GM18507 (cell line): ENCODE measurements at regions not wholly inside any gene's neighbourhood (a gene's known extent, or its start where the extent isn't known, plus 50 kb on each side); places are given as distances from the start of the nearest gene placed in this dataset.

ENCODE experiments used
- DNase-seq: peaks from one replicate; pipeline ENCODE4 v3.0.0; 2011; ENCODE audit warnings: low read depth; ENCODE audit not compliant: insufficient read length; ENCODE audit errors: extremely low spot score
- FAIRE-seq: peaks from 2 replicates; lab custom pipeline; 2011; peaks lifted over from hg19 to GRCh38; lab: Jason Lieb, UNC

DNA sequence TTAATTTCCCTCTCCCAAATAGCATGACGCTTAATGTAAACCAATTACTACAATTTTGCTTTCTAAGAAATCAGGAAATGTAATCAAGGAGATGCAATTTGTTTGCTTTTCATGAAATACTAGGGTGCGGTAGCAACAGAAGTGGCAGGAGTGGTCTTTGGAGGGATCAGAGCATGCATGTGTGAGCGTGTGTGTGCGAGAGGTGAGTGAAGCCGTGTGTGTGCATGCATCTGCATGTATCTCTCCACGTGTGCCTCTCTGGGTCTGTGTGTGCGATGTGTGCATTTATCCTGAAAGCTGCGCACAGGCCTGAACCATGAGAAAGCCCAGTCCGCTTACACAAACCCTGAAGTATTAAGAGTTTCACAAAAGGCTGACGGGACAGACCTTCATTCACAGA is 249.8 kb upstream of the C1orf174 start:
- DNase-seq, result no peak
- FAIRE-seq, result no peak

DNA sequence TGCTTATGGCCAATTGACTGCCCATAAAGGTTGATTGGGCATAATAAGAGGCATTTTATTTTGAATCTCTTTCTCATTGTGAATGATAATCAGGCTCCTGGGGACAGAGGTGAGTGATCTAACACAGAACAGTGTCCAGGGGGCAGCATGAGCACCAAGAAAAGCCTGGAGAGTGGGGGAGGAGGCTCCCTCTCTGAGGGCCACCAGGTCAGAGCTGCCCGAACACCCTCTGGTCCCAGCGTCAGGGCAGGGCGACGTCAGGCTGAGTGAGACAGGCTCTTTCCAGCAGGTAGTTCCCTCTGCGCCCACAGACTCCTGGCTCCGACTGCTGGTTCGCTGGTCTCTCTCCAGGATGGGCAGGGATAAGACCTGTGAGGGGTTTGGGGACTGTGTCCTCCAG is 250.2 kb upstream of the C1orf174 start:
- FAIRE-seq (no peak), DNase-seq (no peak)

DNA sequence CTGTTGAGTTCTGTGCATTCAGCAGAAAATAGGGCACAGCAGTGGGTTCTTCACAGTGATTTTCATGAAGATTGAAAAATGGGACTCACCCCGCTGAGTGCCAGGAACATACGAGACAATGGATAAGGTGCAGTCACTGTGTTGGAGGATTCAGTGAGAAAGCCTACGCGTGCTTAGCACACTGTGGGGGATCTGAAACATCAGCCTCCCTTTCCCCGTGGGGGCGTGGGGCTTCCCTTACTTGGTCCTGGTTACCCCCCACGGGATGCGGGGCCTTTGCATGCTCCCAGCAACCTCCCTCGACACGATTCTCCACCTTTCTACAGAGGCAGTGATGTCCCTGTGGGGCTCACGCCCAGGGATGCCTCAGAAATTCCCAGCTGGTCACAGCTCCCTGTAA is 252.2 kb upstream of the C1orf174 start:
- no peak for FAIRE-seq
- DNase-seq, result no peak

DNA sequence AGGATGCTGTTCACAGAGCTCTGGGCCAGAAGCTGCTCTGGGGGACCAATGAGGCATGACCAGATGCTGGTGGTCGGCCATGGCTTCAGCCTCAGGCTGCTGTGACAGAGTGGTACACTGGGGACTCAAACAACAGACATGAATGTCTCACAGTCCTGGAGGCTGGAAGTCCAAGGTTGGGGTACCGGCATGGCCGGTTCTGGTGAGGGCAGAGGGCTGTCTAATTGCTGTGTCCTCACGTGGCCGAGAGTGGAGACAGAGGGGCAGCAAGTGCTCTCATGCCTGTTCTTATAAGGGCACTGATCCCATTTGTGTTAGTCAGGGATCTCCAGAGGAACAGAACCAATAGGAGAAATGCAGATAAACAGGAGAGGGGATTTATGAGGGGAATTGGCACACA is 253.5 kb upstream of the C1orf174 start:
- FAIRE-seq, result no peak

DNA sequence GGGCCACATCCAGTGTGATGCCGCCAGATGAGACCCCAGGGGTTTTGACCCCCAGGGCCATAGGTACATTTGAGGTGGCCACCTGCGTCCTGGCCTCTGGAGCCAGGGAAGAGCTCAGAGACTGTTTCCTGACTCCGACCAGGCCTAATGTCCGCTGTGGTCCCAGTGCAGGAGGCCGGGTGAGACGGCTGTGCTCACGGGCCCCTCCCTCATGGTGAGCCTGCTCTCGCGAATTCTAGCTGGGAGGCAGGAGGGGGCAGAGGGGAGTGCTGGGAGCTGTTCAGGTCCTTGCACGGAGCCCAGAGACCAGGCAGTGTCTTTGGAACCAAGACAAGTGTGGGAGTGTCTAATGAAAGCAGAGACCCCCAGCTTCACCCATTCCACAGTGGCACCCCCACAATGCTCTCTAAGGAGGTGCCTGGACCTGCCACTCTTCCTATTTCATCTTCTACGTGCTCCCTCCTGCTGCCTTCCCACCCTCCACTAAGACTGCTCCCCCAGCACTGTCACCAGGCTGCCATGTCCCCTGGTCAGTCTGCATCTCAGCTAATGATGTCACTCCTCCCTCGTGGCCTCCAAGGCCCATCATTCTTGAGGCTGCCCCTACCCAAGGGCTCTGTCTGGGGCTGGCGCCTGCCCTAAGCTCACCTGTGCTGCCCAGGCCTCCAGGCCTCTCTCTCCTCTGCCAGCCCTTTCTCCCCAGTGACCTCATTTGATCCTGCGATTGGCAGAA is 256.3 kb upstream of the C1orf174 start:
- DNase-seq (no peak), FAIRE-seq (no peak)

More for the DNA sequence above, 253.5 kb upstream of the C1orf174 start:
- DNase-seq, result no peak

DNA sequence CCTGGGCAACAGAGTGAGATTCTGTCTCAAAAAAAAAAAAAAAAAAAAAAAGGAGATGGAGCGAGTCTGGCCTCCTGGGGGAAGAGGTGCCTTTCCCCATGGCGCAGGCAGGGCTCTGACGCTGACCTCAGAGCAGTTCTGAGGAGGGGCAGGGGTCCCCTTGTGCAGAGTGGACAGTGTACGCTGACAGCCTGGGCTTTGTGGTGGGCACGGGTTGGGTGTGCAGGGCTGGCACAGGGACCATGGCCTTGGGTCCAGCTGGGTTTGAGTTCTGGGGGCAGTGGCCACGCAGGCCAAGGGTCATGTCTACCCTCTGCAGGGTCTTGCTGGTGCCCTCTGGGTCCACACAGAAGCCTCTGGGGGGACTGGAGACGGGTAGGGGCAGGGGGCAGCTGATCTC is 260.1 kb upstream of the C1orf174 start:
- FAIRE-seq (no peak), DNase-seq (no peak)

DNA sequence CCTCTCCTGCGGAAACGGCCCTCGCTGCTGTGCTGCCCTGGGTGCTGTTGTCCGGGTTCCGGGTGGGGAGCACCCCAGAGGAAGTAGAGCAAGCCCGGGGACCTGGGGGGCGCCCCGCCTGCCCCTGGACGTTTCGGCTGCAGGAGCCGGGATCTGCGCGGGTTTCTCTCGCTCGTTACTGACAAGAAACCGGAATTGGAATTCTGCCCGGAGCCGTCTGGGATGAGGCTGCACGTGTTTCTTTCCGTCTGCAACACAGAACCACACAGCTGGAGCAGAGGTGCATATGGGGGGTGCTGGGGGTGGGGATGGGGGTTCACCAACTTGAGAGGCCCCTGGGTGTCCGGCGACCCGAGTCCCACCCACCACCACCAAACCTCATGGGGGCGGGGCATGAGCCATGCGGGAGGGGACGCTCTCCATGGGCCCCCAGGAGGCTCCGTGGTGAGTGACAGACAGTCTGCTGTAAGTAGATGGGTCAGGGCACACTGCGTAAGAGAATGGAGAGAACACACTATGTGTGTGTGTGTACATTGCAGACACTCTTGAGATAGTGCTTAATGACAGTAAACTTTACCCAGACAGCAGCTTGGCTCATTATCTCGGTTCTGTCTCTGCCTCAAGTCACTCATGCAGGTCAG is 261.4 kb upstream of the C1orf174 start:
- no peak for FAIRE-seq
- DNase-seq, result no peak

DNA sequence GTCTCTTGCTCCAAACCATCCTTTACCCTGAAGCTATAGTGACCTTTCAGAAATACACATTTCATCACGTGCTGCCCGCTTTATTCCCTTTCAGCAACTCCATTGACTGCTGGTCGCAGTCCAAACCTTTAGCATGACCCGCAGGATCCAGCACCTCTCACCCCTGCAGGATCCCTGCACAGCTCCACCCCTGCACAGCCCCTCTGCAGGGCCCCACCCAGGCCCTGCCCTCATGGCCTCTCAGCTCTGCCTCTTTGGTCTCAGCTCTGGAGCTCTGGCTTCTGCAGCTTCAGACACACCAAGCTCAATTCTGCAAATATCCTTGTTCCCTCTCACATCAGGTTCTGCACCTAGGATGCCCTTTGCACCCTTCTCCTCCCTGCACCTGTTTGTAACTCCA is 264.9 kb upstream of the C1orf174 start:
- FAIRE-seq (no peak), DNase-seq (no peak)

DNA sequence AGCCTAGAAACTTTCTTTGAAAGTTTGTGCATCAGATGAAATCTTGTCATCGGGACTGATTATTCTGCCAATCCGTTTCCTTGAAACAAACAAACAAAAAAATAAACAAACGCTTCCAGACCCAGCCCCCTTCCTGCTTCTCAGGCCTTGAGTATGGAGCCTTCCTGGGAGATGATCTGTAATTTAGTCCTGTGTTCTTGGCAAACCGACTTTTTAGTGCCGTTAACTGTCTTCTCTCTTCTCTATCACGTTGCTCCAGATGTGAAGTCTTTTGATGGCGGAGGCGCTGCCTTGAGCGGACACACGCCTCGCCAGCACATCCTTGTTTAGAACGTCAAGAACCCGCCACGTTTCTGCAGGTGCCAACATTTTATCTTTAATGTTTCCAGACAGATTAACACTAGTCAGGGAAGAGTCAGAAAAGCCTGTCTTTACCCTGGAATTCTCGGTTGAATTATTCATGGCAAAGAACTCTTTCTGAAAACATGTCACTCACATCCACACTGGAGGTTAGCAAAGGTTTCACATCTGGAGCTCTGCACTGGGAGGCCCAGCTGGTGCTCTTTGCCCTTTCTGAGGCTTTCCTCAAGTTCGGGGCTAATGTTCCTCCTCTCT is 265.7 kb upstream of the C1orf174 start:
- DNase-seq, result no peak
- no peak for FAIRE-seq

DNA sequence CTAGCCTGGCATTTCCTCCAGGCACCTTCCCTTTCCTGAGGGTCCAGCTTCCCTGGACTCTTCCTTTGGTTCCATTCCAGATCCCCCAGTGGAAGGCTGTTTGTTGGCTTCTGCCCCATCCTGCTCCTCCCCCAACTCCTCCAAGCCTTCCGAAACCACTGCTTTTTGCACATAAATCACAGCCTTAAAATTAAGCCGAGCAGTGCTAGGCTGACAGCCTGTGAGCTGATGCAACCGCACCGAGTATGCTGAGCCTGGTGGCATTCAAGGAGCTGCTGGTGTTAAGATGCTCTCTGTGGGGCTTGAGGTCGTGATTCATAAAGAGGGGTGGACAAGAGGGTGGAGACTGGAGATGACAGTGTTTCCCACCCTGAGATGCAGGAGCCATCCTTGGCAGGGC is 266.6 kb upstream of the C1orf174 start:
- no peak for DNase-seq
- no peak for FAIRE-seq

DNA sequence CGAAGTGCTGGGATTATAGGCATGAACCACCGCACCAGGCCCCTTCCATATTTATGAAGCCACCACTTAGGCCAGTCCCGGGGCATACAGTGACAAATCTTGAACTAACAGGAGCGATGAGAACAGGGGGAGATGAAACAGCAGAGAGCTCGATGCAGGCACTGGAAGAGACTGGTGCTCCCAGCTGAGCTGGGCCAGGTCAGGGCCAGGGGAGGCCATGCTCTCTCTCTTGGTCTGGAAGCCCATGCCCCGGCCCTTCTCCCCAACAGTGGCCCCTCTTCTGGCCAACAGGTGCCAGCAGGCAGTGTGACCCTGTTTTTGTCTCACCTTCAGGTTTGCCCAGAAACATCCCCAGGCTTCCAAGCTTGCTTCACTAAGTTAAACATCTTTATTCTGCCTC is 269.9 kb upstream of the C1orf174 start:
- FAIRE-seq (no peak), DNase-seq (no peak)

DNA sequence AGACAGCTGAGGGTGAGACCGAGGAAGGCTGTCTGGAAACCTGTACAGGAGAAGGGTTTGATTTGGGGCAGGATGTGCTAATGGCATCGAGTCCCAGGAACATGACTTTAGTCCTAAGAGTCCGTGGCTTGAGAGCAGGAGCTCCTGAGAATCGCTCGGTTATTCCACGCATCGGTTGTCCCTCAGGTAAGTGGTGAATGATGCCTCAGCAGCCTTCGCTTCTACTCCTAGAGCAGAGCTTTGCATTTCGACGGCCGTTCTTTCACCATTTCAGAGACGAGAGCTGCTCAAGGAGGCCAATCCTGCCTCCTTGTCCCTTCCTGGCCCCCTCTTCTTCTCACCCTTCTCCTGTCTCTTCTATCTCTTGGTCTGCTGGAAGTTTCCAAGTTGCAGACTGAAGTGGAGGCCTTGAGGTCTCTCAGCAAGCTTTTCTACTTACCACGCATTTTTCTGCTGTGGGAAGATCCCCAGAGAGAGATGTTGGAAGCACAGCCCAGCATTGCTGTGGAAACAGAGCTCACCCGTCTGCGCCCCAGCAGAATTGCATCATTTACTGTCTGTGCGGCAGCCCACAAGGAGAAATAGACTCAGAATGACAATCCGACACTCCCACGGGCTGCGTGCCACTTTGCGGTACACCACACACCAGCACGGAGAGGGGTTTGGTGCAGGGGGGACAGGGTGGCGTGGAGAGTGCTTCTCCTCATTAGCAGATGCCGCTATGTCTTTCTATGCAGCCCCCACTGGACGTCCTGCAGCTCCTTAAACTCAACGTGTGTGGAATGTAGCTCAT is 270.7 kb upstream of the C1orf174 start:
- FAIRE-seq, result no peak

DNA sequence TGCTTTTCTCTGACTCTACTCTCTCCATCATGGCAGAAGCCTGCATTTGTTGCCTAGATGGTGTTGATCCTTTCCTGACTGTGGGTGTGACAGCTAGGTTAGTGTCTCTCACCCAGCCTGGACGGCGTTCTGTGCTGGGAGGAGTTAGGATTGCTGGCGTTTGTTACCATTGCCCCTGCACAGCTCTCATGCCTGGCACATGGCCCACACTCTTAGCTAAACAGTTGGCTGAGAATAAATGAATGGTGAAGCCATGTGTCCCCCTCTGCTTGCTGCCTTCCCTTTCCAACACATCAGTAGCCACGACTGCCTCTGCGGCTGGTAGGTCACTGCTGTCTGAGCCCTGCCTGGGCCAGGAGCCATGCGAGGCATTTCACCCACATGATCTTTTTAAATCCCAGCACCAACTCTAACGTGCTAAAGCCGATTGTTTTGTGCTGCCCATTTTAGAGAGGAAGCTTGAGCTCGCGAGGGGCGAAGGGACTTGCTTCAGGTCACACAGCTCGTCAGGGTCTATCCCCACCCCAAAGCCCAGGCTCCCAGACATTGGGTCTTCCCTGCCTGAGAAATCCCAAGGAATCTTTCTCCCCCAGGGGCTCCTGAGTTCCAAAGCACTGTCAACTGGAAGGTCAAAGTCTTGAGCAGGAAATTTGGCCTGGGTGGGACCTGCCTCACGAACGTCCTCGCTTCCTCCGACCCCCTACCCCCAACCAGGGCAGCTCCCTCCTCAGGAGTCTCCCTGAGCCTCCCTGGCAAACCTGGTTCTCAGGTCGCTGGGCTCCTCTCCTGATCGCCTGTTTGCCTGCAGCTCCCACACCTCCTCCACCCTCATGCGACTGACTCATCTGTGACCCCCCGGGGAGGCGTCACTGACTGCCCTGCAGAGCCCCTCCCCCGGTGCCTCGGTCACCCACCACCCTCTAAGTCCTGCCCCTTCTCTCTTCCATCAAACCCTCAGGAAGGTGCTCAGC is 271.7 kb upstream of the C1orf174 start:
- no peak for FAIRE-seq
- no peak for DNase-seq

More for the DNA sequence above, 270.7 kb upstream of the C1orf174 start:
- no peak for DNase-seq

DNA sequence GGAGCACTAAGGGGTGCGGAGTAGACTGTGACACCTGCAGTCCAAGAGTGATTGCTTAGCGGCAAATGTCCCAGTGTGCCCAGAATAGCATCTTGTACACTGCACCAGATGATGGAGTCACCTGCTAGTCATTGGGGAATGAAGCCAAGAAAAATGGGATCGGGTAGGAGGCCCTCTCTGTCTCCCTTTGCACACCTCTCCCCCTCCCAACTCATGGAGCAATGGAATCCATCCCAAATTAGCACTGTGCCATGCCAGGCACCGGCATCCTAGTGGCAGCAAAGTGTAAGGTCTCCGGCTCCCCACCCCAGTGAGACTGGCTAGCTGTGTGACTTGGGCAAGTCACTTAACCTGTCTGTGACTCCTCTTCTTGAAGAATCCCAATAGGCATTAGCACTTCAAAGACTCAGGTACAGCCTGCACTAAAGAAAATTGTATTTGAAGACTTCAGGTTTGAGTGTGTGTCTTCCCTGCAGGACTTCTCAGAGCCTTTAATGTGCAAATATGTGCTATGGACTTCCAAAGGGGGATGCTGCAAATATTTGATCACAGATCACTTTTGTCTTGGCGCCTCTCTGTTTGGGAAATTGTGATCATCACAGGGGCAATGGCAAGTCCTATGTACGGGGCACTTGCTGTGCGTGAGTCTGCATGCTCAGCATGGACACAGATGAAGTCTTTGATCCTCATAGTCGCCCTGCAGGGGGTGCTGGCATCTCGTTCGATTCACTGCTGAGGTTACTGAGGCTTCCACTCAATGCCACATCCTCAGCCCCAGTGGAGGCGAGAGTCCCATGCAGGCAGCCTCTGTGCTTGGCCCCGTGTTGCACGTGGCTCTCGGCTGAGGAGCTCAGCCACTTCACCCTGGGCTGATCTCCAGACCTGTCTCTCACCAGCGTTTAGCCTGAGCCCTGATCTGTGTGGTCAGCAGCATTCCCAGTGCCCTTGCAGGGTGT is 272.9 kb upstream of the C1orf174 start:
- FAIRE-seq (peak; percentile 18), DNase-seq (peak; percentile 44)

DNA sequence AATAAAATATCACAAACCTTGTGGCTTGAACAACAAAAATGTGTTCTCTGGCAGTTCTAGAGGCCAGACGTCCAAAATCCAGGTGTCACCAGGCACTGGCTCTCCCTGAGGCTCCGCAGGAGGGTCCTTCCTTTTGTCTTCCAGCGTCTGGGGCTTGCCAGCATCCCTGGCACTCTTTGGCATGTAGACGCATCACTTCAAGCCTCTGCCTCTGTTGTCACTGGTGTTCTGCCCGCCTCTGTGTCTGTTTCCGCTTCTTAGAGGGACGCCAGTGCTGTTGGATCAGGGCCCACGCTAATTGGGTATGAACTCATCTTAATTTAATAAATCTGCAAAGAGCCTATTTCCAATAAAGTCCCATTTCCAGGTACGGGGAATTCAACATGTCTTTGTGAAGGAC is 273.7 kb upstream of the C1orf174 start:
- FAIRE-seq, result no peak
- no peak for DNase-seq

DNA sequence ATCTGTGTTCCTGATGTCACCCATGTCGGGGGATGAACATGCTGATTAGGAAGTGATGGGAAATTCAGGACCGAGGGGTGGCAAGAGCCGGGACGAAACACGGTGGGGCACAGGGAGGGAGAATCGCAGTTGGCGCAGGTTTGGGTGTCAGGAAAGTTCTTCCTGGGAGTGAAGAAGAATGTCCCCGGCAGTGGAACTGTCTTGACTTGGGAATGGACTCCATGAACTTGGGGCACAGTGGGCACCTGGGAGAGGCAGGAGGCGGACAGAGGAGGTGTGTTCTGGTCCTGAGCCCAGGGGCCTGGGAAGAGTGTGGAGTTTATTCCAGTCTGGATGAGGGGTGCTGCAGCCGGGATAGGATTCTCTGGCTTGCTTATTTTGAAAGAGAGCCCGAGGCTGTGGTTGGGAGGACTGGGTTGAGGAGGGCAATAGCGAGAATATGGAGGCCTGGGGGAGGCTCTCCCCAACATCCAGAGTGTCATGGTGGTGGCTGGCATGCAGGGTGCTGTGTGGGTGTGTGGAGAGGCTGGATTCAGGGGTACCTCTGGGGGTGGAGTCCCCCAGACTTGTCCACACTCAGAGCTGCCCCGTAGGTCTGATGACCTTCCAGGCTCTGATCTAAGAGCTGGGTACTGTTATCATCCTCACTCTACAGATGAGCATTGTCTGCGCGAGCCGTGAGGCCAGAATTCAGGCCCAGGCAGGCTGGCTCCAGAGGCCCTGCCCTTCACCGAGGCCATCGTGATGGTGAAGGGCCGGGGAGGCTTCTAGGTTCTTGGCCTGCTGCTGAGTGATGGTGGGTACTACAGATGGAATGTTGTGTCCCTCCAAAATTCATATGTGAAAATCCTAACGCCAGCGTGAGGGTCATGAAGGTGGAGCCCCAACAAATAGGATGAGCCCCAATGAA is 274.5 kb upstream of the C1orf174 start:
- DNase-seq (no peak), FAIRE-seq (no peak)
